BLaER1 (cell line): ENCODE measurements at regions not wholly inside any gene's neighbourhood (a gene's known extent, or its start where the extent isn't known, plus 50 kb on each side); places are given as distances from the start of the nearest gene placed in this dataset.
A peak's percentile ranks its signal among the peaks of the same experiment; 100 is the strongest.
"Not testable (repeated sequence)": the region's sequence is repeated elsewhere in the genome, so short reads cannot be mapped to it uniquely, and the experiment has no call there.

Source experiments
- H3K27ac ChIP-seq: shearing (Covaris generic); formaldehyde crosslinking; 2 replicates; pipeline ENCODE4 v1.8.1; 2022
- H3K27me3 ChIP-seq: shearing (Covaris generic); formaldehyde crosslinking; 2 replicates; pipeline ENCODE4 v1.8.1; 2022
- H3K36me3 ChIP-seq: shearing (Covaris generic); formaldehyde crosslinking; 2 replicates; pipeline ENCODE4 v1.8.1; 2022
- H3K4me1 ChIP-seq: shearing (Covaris generic); formaldehyde crosslinking; 2 replicates; pipeline ENCODE4 v1.8.1; 2022
- H3K4me2 ChIP-seq: shearing (Covaris generic); formaldehyde crosslinking; 2 replicates; pipeline ENCODE4 v1.8.1; 2022
- H3K4me3 ChIP-seq: shearing (Covaris generic); formaldehyde crosslinking; 2 replicates; pipeline ENCODE4 v1.8.1; 2022
- H3K9ac ChIP-seq: shearing (Covaris generic); formaldehyde crosslinking; 2 replicates; pipeline ENCODE4 v1.8.1; 2022
- H3K9me3 ChIP-seq: shearing (Covaris generic); formaldehyde crosslinking; 2 replicates; pipeline ENCODE4 v1.8.1; 2022
- H4K20me1 ChIP-seq: shearing (Covaris generic); formaldehyde crosslinking; 2 replicates; pipeline ENCODE4 v1.8.1; 2022
- Cebpa-rat ChIP-seq: shearing (Covaris generic); IDR thresholded peaks from 2 replicates; pipeline ENCODE4 v1.8.1; 2022

DNA sequence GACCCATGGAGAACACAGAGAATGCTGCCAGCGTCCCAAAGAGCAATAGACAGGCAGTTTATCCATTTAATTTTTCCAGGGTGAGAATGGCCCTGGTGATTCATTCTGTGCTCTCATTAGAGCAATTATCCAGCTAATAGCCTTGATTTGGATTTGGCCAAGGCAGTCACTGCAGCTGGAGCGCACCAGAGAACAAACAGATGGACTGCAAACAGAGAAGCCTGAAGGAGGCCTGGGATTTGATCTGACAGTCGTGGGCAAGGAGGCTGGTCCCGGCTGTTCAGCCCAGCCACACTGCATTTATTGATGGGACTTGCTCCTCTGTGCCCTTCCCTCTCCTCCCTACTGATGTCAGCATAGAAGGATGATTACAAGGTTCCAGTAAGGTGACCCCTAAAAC is 353.9 kb upstream of the C1orf174 start:
- H3K9ac ChIP-seq, result no peak overlapping the region
- no peaks in the 10 kb centered on the region for H4K20me1 ChIP-seq
- no peaks in the 10 kb centered on the region for H3K27me3 ChIP-seq
- no peaks in the 10 kb centered on the region for H3K36me3 ChIP-seq
- H3K27ac ChIP-seq, result no peak overlapping the region
- H3K4me3 ChIP-seq, result no peak overlapping the region
- TF ChIP-seq Cebpa-rat, result no peak
- H3K4me2 ChIP-seq, result no peak overlapping the region
- no peaks in the 10 kb centered on the region for H3K4me1 ChIP-seq
- H3K9me3 ChIP-seq, result peaks cover 27% of the 10 kb centered on the region

DNA sequence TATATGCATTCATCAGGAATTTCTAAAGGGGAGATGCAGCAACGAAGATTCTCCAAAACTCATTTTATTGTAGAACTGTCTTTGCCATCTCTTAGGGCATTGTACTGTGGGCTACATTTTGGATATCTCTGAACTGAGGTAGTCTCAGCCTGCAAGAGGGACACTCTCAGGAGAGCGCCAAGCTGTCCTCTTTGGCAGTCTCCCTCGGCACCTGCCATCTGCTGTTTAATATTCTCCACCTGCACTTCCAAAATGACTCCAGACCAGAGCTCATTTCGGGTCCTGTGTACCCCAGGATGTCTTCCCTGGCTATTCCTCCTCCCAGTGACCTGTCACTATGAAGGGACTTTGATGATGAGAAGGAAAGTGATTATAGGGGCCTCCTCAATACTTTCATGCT is 356.3 kb upstream of the C1orf174 start:
- H4K20me1 ChIP-seq, result no peaks in the 10 kb centered on the region
- H3K4me3 ChIP-seq, result no peak overlapping the region
- H3K27ac ChIP-seq, result no peak overlapping the region
- H3K4me2 ChIP-seq, result no peak overlapping the region
- H3K9me3 ChIP-seq, result peaks cover 50% of the 10 kb centered on the region
- TF ChIP-seq Cebpa-rat, result no peak
- H3K4me1 ChIP-seq, result no peaks in the 10 kb centered on the region
- no peak overlapping the region for H3K9ac ChIP-seq
- no peaks in the 10 kb centered on the region for H3K27me3 ChIP-seq
- H3K36me3 ChIP-seq, result no peaks in the 10 kb centered on the region

DNA sequence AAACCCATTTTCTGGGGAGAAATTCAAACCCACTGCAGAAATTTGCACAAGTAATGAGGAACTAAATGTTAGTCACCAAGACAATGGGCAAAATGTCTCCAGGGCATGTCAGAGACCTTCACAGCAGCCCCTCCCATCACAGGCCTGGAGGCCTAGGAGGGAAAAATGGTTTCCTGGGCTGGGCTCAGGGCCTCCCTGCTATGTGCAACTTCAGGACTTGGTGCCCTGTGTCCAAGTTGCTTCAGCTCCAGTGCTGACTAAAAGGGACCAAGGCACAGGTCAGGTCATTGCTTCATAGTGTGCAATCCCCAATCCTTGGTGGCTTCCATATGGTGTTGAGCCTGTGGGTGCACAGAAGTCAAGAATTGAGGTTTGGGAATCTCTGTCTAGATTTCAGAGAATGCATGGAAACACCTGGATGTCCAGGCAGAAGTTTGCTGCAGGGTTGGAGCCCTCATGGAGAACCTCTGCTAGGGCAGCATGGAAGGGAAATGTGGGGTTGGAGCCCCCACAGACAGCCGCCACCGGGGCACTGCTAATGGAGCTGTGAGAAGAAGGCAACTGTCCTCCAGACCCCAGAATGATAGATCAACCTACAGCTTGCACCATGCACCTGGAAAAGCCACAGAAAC is 358.2 kb upstream of the C1orf174 start:
- not testable (repeated sequence) for H3K9ac ChIP-seq, H3K27ac ChIP-seq, H3K36me3 ChIP-seq, H3K4me1 ChIP-seq, H4K20me1 ChIP-seq, H3K27me3 ChIP-seq, H3K4me2 ChIP-seq
- 0 out of 2 replicates have a peak overlapping the region, but pooled peaks have one; percentile 18 for H3K4me3 ChIP-seq
- peaks cover 57% of the 10 kb centered on the region for H3K9me3 ChIP-seq

DNA sequence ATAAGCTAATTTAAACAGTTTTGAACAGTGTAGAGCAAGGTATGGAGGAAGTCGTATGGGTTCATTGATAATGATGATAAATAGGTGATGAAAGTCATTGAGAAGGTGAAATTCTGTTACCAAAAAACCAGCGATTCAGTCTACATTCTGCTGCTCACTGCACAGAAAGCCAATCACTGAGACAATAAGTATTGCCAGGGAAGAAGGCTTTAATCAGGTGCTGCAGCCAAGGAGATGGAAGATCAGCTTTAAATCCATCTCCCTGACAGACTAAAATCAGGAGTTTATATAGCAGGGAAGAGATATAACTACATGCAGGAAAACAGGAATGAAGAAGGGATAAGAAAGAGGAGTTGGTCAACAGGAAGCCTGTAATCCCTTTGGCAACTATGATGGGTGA is 361.3 kb upstream of the C1orf174 start:
- Histone ChIP-seq H3K27me3 (no peaks in the 10 kb centered on the region), H4K20me1 (no peaks in the 10 kb centered on the region), H3K9ac (no peak overlapping the region), H3K4me1 (peaks cover 26% of the 10 kb centered on the region), H3K9me3 (peaks cover 56% of the 10 kb centered on the region), H3K4me3 (no peak overlapping the region), H3K27ac (no peak overlapping the region), H3K4me2 (no peak overlapping the region), H3K36me3 (no peaks in the 10 kb centered on the region)
- TF ChIP-seq Cebpa-rat, result no peak

DNA sequence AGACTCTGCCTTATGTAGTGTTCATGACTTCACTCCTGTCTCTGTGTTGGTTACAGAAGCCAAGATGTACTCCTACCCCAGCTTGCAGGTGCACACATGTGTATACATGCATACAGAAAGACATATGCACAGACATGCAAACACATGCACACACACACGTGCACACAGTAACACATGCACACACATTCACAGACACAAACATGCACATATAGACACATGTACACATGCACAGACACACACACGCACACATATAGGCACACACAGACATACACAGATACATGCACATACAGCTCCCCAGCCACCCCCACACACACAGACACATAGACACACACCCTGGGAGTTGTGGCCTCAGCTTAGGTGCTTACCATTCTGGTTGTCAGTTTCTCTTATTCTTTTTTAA is 362.6 kb upstream of the C1orf174 start:
- Histone ChIP-seq H3K27me3 (no peaks in the 10 kb centered on the region), H3K4me1 (peaks cover 33% of the 10 kb centered on the region), H3K9me3 (peaks cover 43% of the 10 kb centered on the region), H3K36me3 (no peaks in the 10 kb centered on the region), H3K4me3 (no peak overlapping the region), H3K4me2 (peak overlapping the region; percentile 39), H3K27ac (no peak overlapping the region), H3K9ac (no peak overlapping the region), H4K20me1 (no peaks in the 10 kb centered on the region)
- no peak for TF ChIP-seq Cebpa-rat

DNA sequence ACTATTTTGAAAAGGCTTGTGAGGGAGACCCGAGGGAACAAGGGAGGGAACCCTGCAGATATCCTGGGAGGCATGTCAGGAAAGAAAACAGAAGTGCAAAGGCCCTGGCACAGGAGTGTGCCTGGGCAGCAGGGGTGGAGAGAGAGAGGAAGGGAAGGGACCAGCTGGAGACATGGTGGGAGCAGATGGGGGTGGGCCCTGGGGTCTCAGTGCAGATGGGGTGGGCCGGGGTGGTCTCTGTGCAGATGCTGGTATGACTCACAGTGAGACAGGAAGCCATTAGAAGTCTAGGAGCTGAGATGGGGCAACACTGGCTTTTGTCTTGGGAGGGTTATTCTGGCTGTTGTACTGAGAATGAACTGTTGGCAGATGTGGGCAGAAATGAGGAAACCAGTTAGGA is 363.6 kb upstream of the C1orf174 start:
- H3K27ac ChIP-seq, result no peak overlapping the region
- H3K4me3 ChIP-seq, result no peak overlapping the region
- peaks cover 32% of the 10 kb centered on the region for H3K9me3 ChIP-seq
- no peaks in the 10 kb centered on the region for H3K36me3 ChIP-seq
- H3K27me3 ChIP-seq, result no peaks in the 10 kb centered on the region
- no peak for TF ChIP-seq Cebpa-rat
- peaks cover 38% of the 10 kb centered on the region for H3K4me1 ChIP-seq
- H4K20me1 ChIP-seq, result no peaks in the 10 kb centered on the region
- peak overlapping the region; percentile 39; the same call in 1 of the 2 replicates for H3K4me2 ChIP-seq
- no peak overlapping the region for H3K9ac ChIP-seq

DNA sequence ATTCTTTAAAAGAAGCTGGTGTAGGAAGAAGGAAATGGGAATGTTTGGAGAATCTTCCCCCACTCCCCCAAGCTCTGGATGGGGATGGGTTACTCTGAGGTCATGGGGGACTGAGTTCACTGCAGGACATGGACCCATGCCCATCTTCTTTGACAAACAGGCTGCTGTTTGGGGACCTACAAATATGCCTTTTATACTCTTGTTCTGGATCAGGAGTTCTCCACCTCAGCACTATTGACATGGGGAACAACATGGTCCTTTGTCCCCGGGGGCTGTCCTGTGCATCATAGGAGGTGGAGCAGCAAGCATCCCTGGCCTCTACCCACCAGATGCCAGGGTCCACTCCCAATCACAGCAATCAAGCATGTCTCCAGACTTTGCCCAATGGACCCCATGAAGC is 365.8 kb upstream of the C1orf174 start:
- H3K27ac ChIP-seq, result no peak overlapping the region
- H3K27me3 ChIP-seq, result no peaks in the 10 kb centered on the region
- peaks cover 38% of the 10 kb centered on the region for H3K4me1 ChIP-seq
- H4K20me1 ChIP-seq, result no peaks in the 10 kb centered on the region; the same call in 1 of the 2 replicates
- no peak for TF ChIP-seq Cebpa-rat
- H3K4me3 ChIP-seq, result no peak overlapping the region
- H3K4me2 ChIP-seq, result peak overlapping the region; percentile 29
- no peak overlapping the region for H3K9ac ChIP-seq
- H3K9me3 ChIP-seq, result peaks cover 12% of the 10 kb centered on the region
- H3K36me3 ChIP-seq, result no peaks in the 10 kb centered on the region

DNA sequence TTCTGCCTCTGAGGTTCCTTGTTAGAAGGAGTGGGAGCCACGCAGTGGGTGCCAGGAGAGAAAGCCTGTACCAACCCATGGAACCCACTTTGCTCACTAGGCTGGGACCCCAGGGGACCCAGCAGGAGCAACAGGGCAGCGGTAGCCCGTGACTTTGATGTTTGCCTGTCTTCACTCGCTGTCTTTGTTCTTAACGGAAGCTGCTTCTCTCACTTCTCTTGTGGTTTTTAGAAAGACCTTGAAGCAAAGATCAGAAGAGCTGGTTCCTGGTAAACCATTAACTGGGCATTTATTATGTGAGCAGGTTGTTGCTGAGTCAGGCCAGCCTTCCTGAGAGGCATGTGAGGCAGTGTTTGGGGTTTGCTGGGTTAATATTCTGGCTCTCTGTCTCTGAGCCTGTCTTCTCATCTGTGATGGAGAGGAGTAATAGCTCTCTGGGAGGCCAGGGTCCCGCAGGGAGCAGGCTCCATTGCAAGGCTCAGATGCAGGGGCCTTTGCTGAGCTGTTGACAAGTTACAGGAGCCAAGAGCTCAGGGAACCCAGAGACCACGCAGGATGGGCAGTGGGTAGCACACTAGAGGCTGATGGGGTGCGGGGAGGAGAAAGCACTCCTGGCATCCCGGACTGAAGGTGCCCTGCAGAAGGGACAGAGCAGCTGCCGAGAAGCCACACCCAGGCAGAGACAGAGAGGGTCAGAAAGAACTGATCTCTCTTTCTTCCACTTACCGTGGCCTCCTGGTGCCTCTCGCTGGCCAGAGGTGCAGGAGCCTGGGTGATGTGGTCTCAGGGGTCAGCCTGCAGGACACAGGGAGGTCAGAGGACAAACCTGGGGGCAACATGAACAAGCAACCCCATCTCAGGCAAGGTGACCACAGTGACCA is 367.5 kb upstream of the C1orf174 start:
- Histone ChIP-seq H4K20me1 (no peaks in the 10 kb centered on the region; the same call in 1 of the 2 replicates), H3K9me3 (no peaks in the 10 kb centered on the region), H3K4me3 (no peak overlapping the region), H3K36me3 (no peaks in the 10 kb centered on the region), H3K27ac (no peak overlapping the region), H3K27me3 (no peaks in the 10 kb centered on the region), H3K9ac (no peak overlapping the region), H3K4me1 (peaks cover 34% of the 10 kb centered on the region), H3K4me2 (peak overlapping the region; percentile 33)
- no peak for TF ChIP-seq Cebpa-rat

DNA sequence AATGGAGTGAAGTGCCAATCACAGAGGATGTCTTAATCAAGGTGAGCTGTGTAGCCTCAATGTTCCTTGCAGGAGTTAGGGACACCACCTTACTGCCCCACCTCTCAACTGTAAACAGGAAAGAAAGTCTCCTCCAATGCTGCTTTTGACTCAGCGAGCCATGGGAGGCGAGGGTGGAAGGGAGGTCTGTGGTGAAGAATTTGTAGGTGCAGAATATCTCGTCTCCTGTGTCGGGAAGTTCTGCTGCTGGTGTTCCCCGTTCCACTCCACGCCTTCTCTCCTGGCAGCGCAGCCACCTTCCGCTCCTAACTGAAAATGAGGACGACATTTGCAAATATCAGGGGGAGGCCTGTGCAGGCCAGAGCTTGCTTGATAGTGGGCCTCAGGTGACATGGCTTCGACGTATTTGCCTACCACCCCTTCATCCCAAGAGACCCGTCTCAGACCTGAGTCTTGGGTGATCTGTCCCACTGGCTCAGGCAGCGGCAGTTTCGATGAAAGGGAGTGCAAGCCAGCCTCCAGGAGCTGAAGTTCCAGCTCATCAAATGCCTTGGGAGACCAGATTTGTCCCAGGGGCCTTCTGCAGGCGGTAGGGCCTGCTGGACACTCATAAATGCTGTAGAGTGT is 368.3 kb upstream of the C1orf174 start:
- H3K27ac ChIP-seq, result no peak overlapping the region
- no peaks in the 10 kb centered on the region for H3K36me3 ChIP-seq
- no peak overlapping the region for H3K9ac ChIP-seq
- no peaks in the 10 kb centered on the region for H3K27me3 ChIP-seq
- TF ChIP-seq Cebpa-rat, result no peak
- no peak overlapping the region for H3K4me2 ChIP-seq
- peaks cover 27% of the 10 kb centered on the region for H3K4me1 ChIP-seq
- H3K4me3 ChIP-seq, result no peak overlapping the region
- no peaks in the 10 kb centered on the region; the same call in 1 of the 2 replicates for H4K20me1 ChIP-seq
- H3K9me3 ChIP-seq, result no peaks in the 10 kb centered on the region

DNA sequence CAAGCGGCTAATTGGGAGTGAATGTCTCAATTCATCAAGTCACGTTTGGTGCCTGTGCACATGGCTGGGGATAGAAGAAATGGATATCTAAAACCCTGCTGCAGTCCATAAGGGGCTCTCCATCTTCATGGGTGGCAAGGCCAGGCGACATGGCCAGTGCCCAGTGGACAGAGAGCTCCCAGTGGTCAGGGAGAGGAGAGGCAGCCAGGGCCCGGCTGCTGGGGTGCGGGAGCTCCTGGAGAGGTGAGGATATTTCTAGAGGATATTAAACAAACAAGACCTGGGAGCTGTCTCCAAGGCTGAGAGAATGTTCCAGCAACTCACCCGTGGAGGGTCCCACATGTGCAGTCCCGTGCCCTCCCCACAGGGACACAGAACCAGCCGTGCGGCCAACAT is 368.8 kb upstream of the C1orf174 start:
- H3K36me3 ChIP-seq, result no peaks in the 10 kb centered on the region
- no peak overlapping the region for H3K9ac ChIP-seq
- H3K4me2 ChIP-seq, result no peak overlapping the region
- H3K9me3 ChIP-seq, result no peaks in the 10 kb centered on the region
- no peak overlapping the region for H3K27ac ChIP-seq
- H3K4me1 ChIP-seq, result peaks cover 22% of the 10 kb centered on the region
- H4K20me1 ChIP-seq, result no peaks in the 10 kb centered on the region; the same call in 1 of the 2 replicates
- H3K4me3 ChIP-seq, result no peak overlapping the region
- H3K27me3 ChIP-seq, result no peaks in the 10 kb centered on the region
- no peak for TF ChIP-seq Cebpa-rat
